Progenitor cell of endocrine pancreas (in vitro differentiated cells): ENCODE measurements at regions not wholly inside any gene's neighbourhood (a gene's known extent, or its start where the extent isn't known, plus 50 kb on each side); places are given as distances from the start of the nearest gene placed in this dataset.

Source experiments
- DNase-seq: peaks from one replicate; pipeline ENCODE4 v3.0.0; 2021; ENCODE audit warnings: low spot score; ENCODE audit not compliant: unreplicated experiment
- H3K27ac Mint-ChIP-seq: 2 replicates; pipeline ENCODE4 v1.8.0; 2021; ENCODE audit warnings: mild to moderate bottlenecking, moderate library complexity, mixed read lengths
- H3K27me3 Mint-ChIP-seq: 2 replicates; pipeline ENCODE4 v1.8.0; 2021; ENCODE audit warnings: mixed read lengths
- H3K36me3 Mint-ChIP-seq: 2 replicates; pipeline ENCODE4 v1.8.0; 2022; ENCODE audit warnings: mixed read lengths; ENCODE audit not compliant: insufficient read depth
- H3K4me1 Mint-ChIP-seq: 2 replicates; pipeline ENCODE4 v1.8.0; 2021; ENCODE audit warnings: low read depth, mixed read lengths
- H3K4me3 Mint-ChIP-seq: 2 replicates; pipeline ENCODE4 v1.8.0; 2021; ENCODE audit warnings: low read depth, mild to moderate bottlenecking, moderate library complexity, mixed read lengths
- H3K9me3 Mint-ChIP-seq: 2 replicates; pipeline ENCODE4 v1.8.0; 2021; ENCODE audit warnings: low read depth, mixed read lengths
- TF ChIP-seq, protein P1 (sequence below): fragments of 200-600 bp; sonication (generic); IDR thresholded peaks from one replicate; pipeline ENCODE4 v1.5.0; 2021; ENCODE audit warnings: antibody characterized with exemption, mild to moderate bottlenecking; ENCODE audit not compliant: unreplicated experiment

DNA sequence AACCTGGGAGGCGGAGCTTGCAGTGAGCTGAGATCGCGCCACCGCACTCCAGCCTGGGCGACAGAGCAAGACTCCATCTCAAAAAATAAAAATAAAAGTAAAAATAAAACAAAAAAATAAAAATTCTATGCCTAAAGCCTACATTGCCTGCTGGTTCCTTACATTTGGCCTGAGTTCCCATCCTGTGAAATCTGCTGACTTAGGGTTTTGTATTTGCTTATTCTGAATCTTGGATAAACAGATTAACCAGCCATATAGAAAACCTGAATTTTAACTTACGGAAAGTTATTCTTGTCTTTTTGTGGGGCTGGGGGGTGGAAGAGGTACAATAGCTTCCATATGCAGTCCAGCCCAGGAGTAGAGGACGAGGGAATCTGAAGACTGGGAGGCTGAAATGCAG is 73.7 kb upstream of the UMPS start:
- peaks cover 21% of the 10 kb centered on the region for H3K36me3 Mint-ChIP-seq
- no peak overlapping the region for H3K4me3 Mint-ChIP-seq
- no peak for DNase-seq
- TF ChIP-seq, protein P1, sequence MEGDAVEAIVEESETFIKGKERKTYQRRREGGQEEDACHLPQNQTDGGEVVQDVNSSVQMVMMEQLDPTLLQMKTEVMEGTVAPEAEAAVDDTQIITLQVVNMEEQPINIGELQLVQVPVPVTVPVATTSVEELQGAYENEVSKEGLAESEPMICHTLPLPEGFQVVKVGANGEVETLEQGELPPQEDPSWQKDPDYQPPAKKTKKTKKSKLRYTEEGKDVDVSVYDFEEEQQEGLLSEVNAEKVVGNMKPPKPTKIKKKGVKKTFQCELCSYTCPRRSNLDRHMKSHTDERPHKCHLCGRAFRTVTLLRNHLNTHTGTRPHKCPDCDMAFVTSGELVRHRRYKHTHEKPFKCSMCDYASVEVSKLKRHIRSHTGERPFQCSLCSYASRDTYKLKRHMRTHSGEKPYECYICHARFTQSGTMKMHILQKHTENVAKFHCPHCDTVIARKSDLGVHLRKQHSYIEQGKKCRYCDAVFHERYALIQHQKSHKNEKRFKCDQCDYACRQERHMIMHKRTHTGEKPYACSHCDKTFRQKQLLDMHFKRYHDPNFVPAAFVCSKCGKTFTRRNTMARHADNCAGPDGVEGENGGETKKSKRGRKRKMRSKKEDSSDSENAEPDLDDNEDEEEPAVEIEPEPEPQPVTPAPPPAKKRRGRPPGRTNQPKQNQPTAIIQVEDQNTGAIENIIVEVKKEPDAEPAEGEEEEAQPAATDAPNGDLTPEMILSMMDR = no peak
- no peaks in the 10 kb centered on the region for H3K4me1 Mint-ChIP-seq
- no peak overlapping the region for H3K27ac Mint-ChIP-seq
- no peaks in the 10 kb centered on the region for H3K27me3 Mint-ChIP-seq
- no peaks in the 10 kb centered on the region for H3K9me3 Mint-ChIP-seq

DNA sequence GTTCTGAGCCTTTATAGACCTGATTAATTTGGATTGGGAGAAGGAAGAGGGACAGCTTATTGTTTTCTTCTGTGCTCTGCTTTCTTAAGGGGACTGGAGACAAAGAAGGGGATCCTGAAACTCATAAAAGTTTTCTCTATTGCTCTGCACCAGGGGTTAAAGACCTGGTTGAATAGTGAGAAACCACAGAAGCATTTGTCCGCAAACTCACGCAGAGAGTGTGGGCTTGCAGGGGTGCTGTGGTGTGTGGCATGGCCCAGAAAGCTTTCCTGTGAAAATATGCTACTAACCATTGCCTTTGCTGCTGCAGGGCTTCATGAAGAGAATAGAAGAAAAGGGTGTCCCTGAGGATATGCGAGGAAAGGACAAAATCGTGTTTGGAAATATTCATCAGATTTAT is 73.1 kb upstream of the UMPS start:
- TF ChIP-seq, protein P1 = no peak
- Mint-ChIP-seq H3K36me3 (peaks cover 25% of the 10 kb centered on the region), H3K27me3 (no peaks in the 10 kb centered on the region), H3K9me3 (no peaks in the 10 kb centered on the region), H3K27ac (no peak overlapping the region), H3K4me1 (peaks cover 1% of the 10 kb centered on the region), H3K4me3 (no peak overlapping the region)
- no peak for DNase-seq

DNA sequence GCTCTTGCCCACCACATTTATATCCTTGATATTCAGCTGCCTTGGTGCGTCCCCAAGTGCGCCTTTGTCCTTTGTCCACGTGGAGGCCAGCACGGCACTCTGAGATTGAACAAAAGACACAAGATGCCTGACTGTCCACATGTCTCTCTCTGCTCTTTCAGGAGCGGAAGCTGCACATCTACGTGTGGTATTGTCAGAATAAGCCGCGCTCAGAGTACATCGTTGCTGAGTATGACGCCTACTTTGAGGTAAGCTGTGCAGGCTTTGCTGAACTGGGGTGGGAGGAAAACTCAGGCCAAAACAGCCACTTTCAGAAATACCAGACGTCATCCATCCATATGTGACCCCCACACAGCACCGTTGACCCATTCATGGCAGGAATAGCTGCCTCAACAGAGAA is 72.0 kb upstream of the UMPS start:
- Mint-ChIP-seq H3K36me3 (peaks cover 21% of the 10 kb centered on the region), H3K4me1 (peaks cover 1% of the 10 kb centered on the region)

DNA sequence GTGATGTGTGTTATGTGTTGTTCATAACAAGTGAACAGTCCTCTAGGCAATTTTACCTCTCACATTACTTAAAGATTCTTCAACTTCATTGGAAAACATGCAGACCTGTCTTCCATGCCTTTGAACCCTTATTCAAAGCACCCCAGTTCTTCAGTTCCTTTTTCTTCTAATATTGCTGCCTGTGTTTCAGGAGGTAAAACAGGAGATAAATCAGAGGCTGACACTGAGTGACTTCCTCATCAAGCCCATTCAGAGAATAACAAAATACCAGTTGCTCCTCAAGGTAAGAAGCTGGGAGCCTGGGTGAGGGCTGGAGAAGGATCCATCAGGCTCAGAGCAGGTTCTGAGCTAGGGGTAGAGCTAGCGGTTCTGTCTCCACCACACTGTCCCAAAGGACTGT is 71.1 kb upstream of the UMPS start:
- no peak overlapping the region for H3K27ac Mint-ChIP-seq
- no peaks in the 10 kb centered on the region for H3K27me3 Mint-ChIP-seq
- no peak overlapping the region for H3K4me3 Mint-ChIP-seq
- DNase-seq = no peak
- H3K36me3 Mint-ChIP-seq = peaks cover 21% of the 10 kb centered on the region
- no peaks in the 10 kb centered on the region for H3K9me3 Mint-ChIP-seq
- TF ChIP-seq, protein P1 = no peak
- H3K4me1 Mint-ChIP-seq = peaks cover 1% of the 10 kb centered on the region

More for the DNA sequence above, 72.0 kb upstream of the UMPS start:
- no peak for DNase-seq
- no peaks in the 10 kb centered on the region for H3K27me3 Mint-ChIP-seq
- TF ChIP-seq, protein P1 = no peak
- no peak overlapping the region for H3K4me3 Mint-ChIP-seq
- no peaks in the 10 kb centered on the region for H3K9me3 Mint-ChIP-seq
- no peak overlapping the region for H3K27ac Mint-ChIP-seq

DNA sequence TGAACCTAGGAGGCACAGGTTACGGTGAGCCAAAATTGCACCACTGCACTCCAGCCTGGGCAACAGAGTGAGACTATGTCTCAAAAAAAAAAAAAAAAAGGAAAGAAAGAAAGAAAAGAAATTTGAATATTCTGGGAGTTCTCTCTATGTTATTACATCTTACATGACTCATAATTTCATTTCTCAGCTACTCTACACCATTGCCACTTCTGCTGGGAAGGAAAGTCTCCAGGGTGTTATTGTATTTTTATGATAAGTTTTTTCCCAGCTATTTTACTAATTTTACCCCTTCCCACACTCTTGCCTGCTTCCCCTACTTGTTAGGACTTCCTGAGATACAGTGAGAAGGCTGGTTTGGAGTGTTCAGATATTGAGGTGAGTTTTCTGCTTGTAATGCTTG is 69.7 kb upstream of the UMPS start:
- DNase-seq = no peak
- peak overlapping the region; percentile 7 for H3K27ac Mint-ChIP-seq
- TF ChIP-seq, protein P1 = no peak
- H3K4me1 Mint-ChIP-seq = peaks cover 8% of the 10 kb centered on the region
- no peaks in the 10 kb centered on the region for H3K9me3 Mint-ChIP-seq
- H3K4me3 Mint-ChIP-seq = no peak overlapping the region
- H3K36me3 Mint-ChIP-seq = peaks cover 17% of the 10 kb centered on the region
- no peaks in the 10 kb centered on the region for H3K27me3 Mint-ChIP-seq
